CD8-positive, alpha-beta memory T cell (primary cell): ENCODE measurements at regions not wholly inside any gene's neighbourhood (a gene's known extent, or its start where the extent isn't known, plus 50 kb on each side); places are given as distances from the start of the nearest gene placed in this dataset.

Source experiments
- CTCF ChIA-PET: fragments of 350-600 bp; sonication (Branson Sonifier 250); formaldehyde crosslinking; loops from one replicate; lab custom pipeline; 2021; ENCODE audit warnings: antibody characterized with exemption; lab: Charles Lee
- POLR2A ChIA-PET: fragments of 350-600 bp; sonication (Branson Sonifier 250); formaldehyde crosslinking; loops from one replicate; lab custom pipeline; 2021; ENCODE audit warnings: antibody characterized with exemption; lab: Charles Lee
- DNase-seq, 5 donors: peaks; one replicate each; pipeline versions ENCODE4 v3.0.0 to v3.0.0-alpha.2; 2020 to 2022; ENCODE audit warnings: mixed read lengths in 1 of 5
- H3K27ac ChIP-seq: one replicate; pipeline ENCODE4 v1.7.0; 2013; ENCODE audit warnings: low read depth, mild to moderate bottlenecking, low read length, moderate library complexity
- H3K27me3 ChIP-seq: 2 replicates; pipeline ENCODE4 v1.7.0; 2013; ENCODE audit warnings: low read length, mild to moderate bottlenecking; ENCODE audit not compliant: insufficient read depth, poor library complexity, severe bottlenecking
- H3K36me3 ChIP-seq: 2 replicates; pipeline ENCODE4 v1.7.0; 2013; ENCODE audit warnings: mild to moderate bottlenecking, low read length, moderate library complexity; ENCODE audit not compliant: insufficient read depth
- H3K4me1 ChIP-seq: 2 replicates; pipeline ENCODE4 v1.7.0; 2013; ENCODE audit warnings: mild to moderate bottlenecking, low read length, moderate library complexity; ENCODE audit not compliant: insufficient read depth
- H3K4me3 ChIP-seq: 2 replicates; pipeline ENCODE4 v1.7.0; 2013; ENCODE audit warnings: mild to moderate bottlenecking, low read length
- H3K9me3 ChIP-seq: 2 replicates; pipeline ENCODE4 v1.7.0; 2013; ENCODE audit warnings: mild to moderate bottlenecking, low read length
- H3K27ac Mint-ChIP-seq, 8 donors: one replicate each; pipeline ENCODE4 v1.8.0; 2020 to 2021; ENCODE audit warnings: mixed read lengths in 8 of 8, mild to moderate bottlenecking in 6 of 8, inconsistent platforms in 3 of 8, moderate library complexity in 3 of 8
- H3K27me3 Mint-ChIP-seq, 2 donors: one replicate each; pipeline ENCODE4 v1.8.0; 2020 to 2021; ENCODE audit warnings: mixed read lengths in 2 of 2, mild to moderate bottlenecking in 1 of 2, moderate library complexity in 1 of 2
- H3K36me3 Mint-ChIP-seq, 3 donors: one replicate each; pipeline ENCODE4 v1.8.0; 2020 to 2021; ENCODE audit warnings: mixed read lengths in 3 of 3, inconsistent platforms in 1 of 3, mild to moderate bottlenecking in 1 of 3
- H3K4me1 Mint-ChIP-seq, 3 donors: one replicate each; pipeline ENCODE4 v1.8.0; 2020 to 2021; ENCODE audit warnings: mixed read lengths in 3 of 3, inconsistent platforms in 1 of 3, mild to moderate bottlenecking in 1 of 3
- H3K4me3 Mint-ChIP-seq, 7 donors: one replicate each; pipeline ENCODE4 v1.8.0; 2020 to 2021; ENCODE audit warnings: mixed read lengths in 7 of 7, mild to moderate bottlenecking in 6 of 7, moderate library complexity in 4 of 7, inconsistent platforms in 2 of 7
- H3K9me3 Mint-ChIP-seq, 5 donors: one replicate each; pipeline ENCODE4 v1.8.0; 2020 to 2022; ENCODE audit warnings: mixed read lengths in 5 of 5, mild to moderate bottlenecking in 3 of 5, moderate library complexity in 2 of 5, inconsistent platforms in 1 of 5

GRCh38 chr2:217061916-217062505 is 202.1 kb upstream of the TNP1 start:
- Mint-ChIP-seq H3K36me3 (no peaks in the 10 kb centered on the region), H3K27me3 (peaks cover 4 to 5% of the 10 kb centered on the region in 2 donors), H3K4me1 (no peaks in the 10 kb centered on the region), H3K9me3 (peaks cover 0 to 4% (median 0%) of the 10 kb centered on the region in 5 donors), H3K27ac (no peak overlapping the region), H3K4me3 (no peak overlapping the region)
- DNase-seq = no peak
- no peaks in the 10 kb centered on the region for H3K27me3 ChIP-seq
- no peak overlapping the region for H3K27ac ChIP-seq
- ChIA-PET POLR2A (no interaction called here), CTCF (no interaction called here)
- no peaks in the 10 kb centered on the region for H3K36me3 ChIP-seq
- no peak overlapping the region for H3K4me3 ChIP-seq
- H3K9me3 ChIP-seq = no peaks in the 10 kb centered on the region
- H3K4me1 ChIP-seq = no peaks in the 10 kb centered on the region

DNA sequence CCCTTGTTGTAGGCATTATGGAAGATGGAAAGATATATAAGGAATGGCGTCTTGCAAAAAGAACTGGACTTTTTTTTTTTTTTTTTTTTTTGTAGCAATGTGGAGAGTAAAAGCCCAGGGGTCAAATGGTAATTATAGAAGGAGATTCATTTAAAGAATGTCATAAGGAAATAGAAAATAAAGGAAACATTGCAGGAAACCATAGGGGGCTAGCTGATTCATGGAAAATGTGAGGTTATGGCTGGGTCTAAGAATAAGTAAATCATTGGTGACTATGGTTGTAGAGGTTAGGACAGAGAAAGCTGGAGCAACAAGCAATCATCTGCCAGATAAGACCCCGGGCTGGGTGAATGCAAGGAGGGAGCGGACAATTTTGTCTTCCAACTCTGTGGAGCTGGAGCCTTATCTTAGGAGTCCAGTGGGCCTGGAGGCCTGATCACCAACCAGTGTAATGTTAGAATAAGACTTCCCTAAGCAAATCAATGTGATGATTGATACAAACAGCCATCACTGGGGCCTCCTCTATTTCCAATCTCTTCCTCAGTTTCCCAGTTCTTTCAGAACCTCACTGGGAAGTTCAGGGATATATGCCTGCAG is 201.2 kb upstream of the TNP1 start:
- no peak overlapping the region for H3K4me3 ChIP-seq
- CTCF ChIA-PET = no interaction called here

GRCh38 chr2:217060516-217060915 is 200.7 kb upstream of the TNP1 start:
- Histone ChIP-seq H3K27me3 (no peaks in the 10 kb centered on the region), H3K36me3 (no peaks in the 10 kb centered on the region), H3K4me1 (no peaks in the 10 kb centered on the region), H3K9me3 (no peaks in the 10 kb centered on the region), H3K4me3 (no peak overlapping the region), H3K27ac (no peak overlapping the region)
- POLR2A ChIA-PET = no interaction called here
- H3K4me3 Mint-ChIP-seq = no peak overlapping the region
- DNase-seq = no peak
- CTCF ChIA-PET = no interaction called here
- H3K27ac Mint-ChIP-seq = no peak overlapping the region
- H3K36me3 Mint-ChIP-seq = no peaks in the 10 kb centered on the region
- H3K4me1 Mint-ChIP-seq = no peaks in the 10 kb centered on the region
- H3K27me3 Mint-ChIP-seq = peaks cover 0 to 2% of the 10 kb centered on the region in 2 donors
- no peaks in the 10 kb centered on the region for H3K9me3 Mint-ChIP-seq

More for the DNA sequence above, 201.2 kb upstream of the TNP1 start:
- POLR2A ChIA-PET = no interaction called here
- H3K27ac ChIP-seq = no peak overlapping the region
- Mint-ChIP-seq H3K9me3 (peaks cover 0 to under 1% (median 0%) of the 10 kb centered on the region in 5 donors), H3K27me3 (peaks cover 0 to 2% of the 10 kb centered on the region in 2 donors), H3K4me1 (no peaks in the 10 kb centered on the region), H3K27ac (no peak overlapping the region), H3K36me3 (no peaks in the 10 kb centered on the region), H3K4me3 (no peak overlapping the region)
- H3K36me3 ChIP-seq = no peaks in the 10 kb centered on the region
- no peak for DNase-seq
- H3K4me1 ChIP-seq = no peaks in the 10 kb centered on the region
- no peaks in the 10 kb centered on the region for H3K27me3 ChIP-seq
- no peaks in the 10 kb centered on the region for H3K9me3 ChIP-seq

DNA sequence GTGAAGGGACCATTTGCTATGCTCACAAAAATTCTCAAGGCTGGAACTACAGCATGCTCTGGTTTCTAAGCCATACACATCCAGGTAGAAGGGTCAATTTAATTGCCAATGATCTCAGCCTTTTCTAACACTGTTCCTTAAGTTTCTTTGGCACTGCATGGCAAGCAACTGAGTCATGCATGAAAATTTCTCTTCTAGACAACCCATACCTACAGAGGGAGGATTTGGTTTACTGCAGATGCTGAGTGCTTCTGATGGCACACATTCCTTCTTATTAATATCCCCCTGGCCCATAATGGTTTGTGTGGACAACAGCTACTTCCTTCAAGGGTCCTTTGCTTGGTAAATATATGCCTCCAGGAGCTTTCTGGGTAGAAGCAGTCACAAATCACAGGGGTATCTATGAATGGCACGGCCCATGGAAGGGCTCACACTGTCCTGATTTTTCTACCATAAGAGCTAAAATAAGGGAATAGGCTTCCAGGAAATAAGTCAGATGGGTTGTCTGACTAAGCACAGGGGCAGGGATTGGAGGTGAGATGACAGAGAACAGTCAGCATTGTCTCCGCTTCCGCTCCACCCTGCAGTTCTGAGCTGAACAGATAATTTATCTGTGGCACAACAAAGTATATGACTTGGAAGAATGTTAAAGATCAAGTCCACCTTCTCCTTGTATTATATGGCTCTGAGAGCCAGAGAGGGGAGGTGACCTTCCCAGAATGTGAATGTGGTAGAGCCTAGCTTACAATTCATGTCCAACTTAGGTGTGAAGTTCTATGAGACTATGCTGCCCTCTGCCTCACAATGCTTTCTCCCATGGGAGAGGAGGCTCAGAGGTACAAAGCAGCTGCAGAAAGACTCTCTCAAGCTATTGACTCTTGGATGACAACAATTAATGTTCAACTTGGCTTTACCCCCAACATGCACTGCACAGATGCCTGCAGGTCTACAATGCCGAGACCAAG is 199.2 kb upstream of the TNP1 start:
- Histone ChIP-seq H3K4me1 (no peaks in the 10 kb centered on the region), H3K9me3 (no peaks in the 10 kb centered on the region), H3K27me3 (no peaks in the 10 kb centered on the region), H3K4me3 (no peak overlapping the region), H3K27ac (no peak overlapping the region), H3K36me3 (no peaks in the 10 kb centered on the region)
- no peaks in the 10 kb centered on the region for H3K9me3 Mint-ChIP-seq
- H3K4me1 Mint-ChIP-seq = no peaks in the 10 kb centered on the region
- ChIA-PET CTCF (no interaction called here), POLR2A (no interaction called here)
- no peak overlapping the region for H3K4me3 Mint-ChIP-seq
- H3K27ac Mint-ChIP-seq = no peak overlapping the region
- no peaks in the 10 kb centered on the region for H3K36me3 Mint-ChIP-seq
- peaks cover 0 to 2% of the 10 kb centered on the region in 2 donors for H3K27me3 Mint-ChIP-seq
- no peak for DNase-seq

GRCh38 chr2:217057773-217058172 is 197.9 kb upstream of the TNP1 start:
- no peak overlapping the region for H3K27ac ChIP-seq
- H3K27me3 ChIP-seq = no peaks in the 10 kb centered on the region
- Mint-ChIP-seq H3K27ac (no peak overlapping the region), H3K36me3 (no peaks in the 10 kb centered on the region), H3K27me3 (no peaks in the 10 kb centered on the region), H3K4me3 (no peak overlapping the region), H3K4me1 (no peaks in the 10 kb centered on the region), H3K9me3 (peaks cover 0 to 4% (median 0%) of the 10 kb centered on the region in 5 donors)
- no peaks in the 10 kb centered on the region for H3K36me3 ChIP-seq
- ChIA-PET POLR2A (no interaction called here), CTCF (no interaction called here)
- no peaks in the 10 kb centered on the region for H3K9me3 ChIP-seq
- H3K4me3 ChIP-seq = no peak overlapping the region
- DNase-seq = no peak
- H3K4me1 ChIP-seq = no peaks in the 10 kb centered on the region

DNA sequence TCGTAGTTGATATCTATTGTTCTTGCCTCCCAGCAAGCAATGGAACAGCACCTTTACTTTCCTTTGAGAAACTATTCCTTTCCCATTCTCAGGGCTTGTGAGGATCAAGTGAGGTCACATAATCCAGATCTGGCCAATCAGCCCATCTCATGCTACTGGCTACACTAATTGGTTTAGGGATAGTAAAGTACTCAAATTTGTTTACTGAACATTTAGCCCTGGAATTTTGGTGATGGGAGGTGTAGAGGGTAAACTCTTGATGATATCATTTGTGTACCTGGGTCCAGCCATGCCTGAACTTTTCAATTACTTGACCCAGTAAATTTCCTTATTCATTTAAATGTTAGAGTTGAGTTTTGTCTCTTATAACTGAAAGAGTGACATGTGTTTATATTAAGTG is 195.8 kb upstream of the TNP1 start:
- Mint-ChIP-seq H3K27ac (no peak overlapping the region), H3K4me3 (no peak overlapping the region), H3K36me3 (no peaks in the 10 kb centered on the region), H3K4me1 (no peaks in the 10 kb centered on the region), H3K27me3 (peaks cover 0 to 9% of the 10 kb centered on the region in 2 donors), H3K9me3 (peaks cover 0 to 4% (median 0%) of the 10 kb centered on the region in 5 donors)
- Histone ChIP-seq H3K27ac (no peak overlapping the region), H3K27me3 (no peaks in the 10 kb centered on the region), H3K4me3 (no peak overlapping the region), H3K4me1 (no peaks in the 10 kb centered on the region), H3K9me3 (no peaks in the 10 kb centered on the region), H3K36me3 (no peaks in the 10 kb centered on the region)
- DNase-seq = no peak
- ChIA-PET CTCF (no interaction called here), POLR2A (no interaction called here)

DNA sequence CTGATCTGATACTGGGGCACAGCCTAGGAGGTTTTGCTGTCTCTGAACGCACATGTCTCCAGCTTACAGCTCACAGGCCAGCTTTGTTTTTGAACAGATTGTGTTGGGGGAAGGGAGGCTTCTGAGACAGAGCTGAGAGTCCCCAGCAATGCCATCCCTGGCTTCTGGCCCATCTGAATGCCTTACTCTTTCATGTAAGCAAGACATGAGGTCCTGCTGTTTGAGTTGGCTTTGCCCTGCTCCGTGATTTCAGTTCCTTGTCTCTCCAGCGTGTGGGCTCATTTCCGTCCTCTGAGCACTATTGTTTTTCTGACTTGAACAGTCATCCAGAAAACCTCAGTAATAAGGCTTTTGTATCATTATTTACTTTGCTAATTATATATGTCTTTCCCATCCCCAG is 194.9 kb upstream of the TNP1 start:
- ChIA-PET POLR2A (no interaction called here), CTCF (no interaction called here)
- Histone ChIP-seq H3K4me3 (no peak overlapping the region), H3K36me3 (no peaks in the 10 kb centered on the region), H3K27ac (no peak overlapping the region), H3K27me3 (no peaks in the 10 kb centered on the region), H3K4me1 (no peaks in the 10 kb centered on the region), H3K9me3 (no peaks in the 10 kb centered on the region)
- Mint-ChIP-seq H3K9me3 (peaks cover 0 to 4% (median 0%) of the 10 kb centered on the region in 5 donors), H3K27me3 (peaks cover 0 to 9% of the 10 kb centered on the region in 2 donors), H3K27ac (no peak overlapping the region), H3K4me3 (no peak overlapping the region), H3K36me3 (no peaks in the 10 kb centered on the region), H3K4me1 (no peaks in the 10 kb centered on the region)
- no peak for DNase-seq
